CD4-positive, alpha-beta T cell treated with Interferon alpha-2 for 1 hour (primary cell): ENCODE measurements at regions not wholly inside any gene's neighbourhood (a gene's known extent, or its start where the extent isn't known, plus 50 kb on each side); places are given as distances from the start of the nearest gene placed in this dataset.
A peak's percentile ranks its signal among the peaks of the same experiment; 100 is the strongest.
"Not testable (repeated sequence)": the region's sequence is repeated elsewhere in the genome, so short reads cannot be mapped to it uniquely, and the experiment has no call there.

Experiments
- DNase-seq, 2 donors: peaks; one replicate each; pipeline ENCODE4 v3.0.0-alpha.2; 2020 to 2022

- DNase-seq, result not testable (repeated sequence)
These were observed 95.2 kb upstream of the USP25 start for GRCh38 chr21:15634541-15634940.

GRCh38 chr21:15638856-15639549 is 90.8 kb upstream of the USP25 start:
- no peak for DNase-seq

GRCh38 chr21:15640113-15640512 is 89.7 kb upstream of the USP25 start:
- DNase-seq, result not testable (repeated sequence)

GRCh38 chr21:15644489-15644888 is 85.3 kb upstream of the USP25 start:
- DNase-seq, result no peak

GRCh38 chr21:15645830-15646229 is 84.0 kb upstream of the USP25 start:
- DNase-seq, result no peak

- no peak for DNase-seq
These were observed 79.0 kb upstream of the USP25 start for GRCh38 chr21:15650735-15651134.

- no peak for DNase-seq
These were observed 78.6 kb upstream of the USP25 start for GRCh38 chr21:15651172-15651571.

GRCh38 chr21:15653710-15654109 is 76.1 kb upstream of the USP25 start:
- no peak for DNase-seq

GRCh38 chr21:15654171-15654570 is 75.6 kb upstream of the USP25 start:
- no peak for DNase-seq

GRCh38 chr21:15659753-15660422 is 69.9 kb upstream of the USP25 start:
- DNase-seq, result no peak

GRCh38 chr21:15660423-15660804 is 69.4 kb upstream of the USP25 start:
- DNase-seq, result no peak

- no peak for DNase-seq
These were observed 62.8 kb upstream of the USP25 start for GRCh38 chr21:15667010-15667409.

GRCh38 chr21:15667819-15668218 is 62.0 kb upstream of the USP25 start:
- no peak for DNase-seq

- no peak for DNase-seq
These were observed 60.5 kb upstream of the USP25 start for GRCh38 chr21:15669247-15669646.

GRCh38 chr21:15671188-15671587 is 58.6 kb upstream of the USP25 start:
- DNase-seq, result no peak

GRCh38 chr21:15672578-15672977 is 57.2 kb upstream of the USP25 start:
- not testable (repeated sequence) for DNase-seq

GRCh38 chr21:15676935-15677334 is 52.8 kb upstream of the USP25 start:
- no peak for DNase-seq

- DNase-seq, result peak in 1 of 2 donors; percentile 10
These were observed 50.2 kb upstream of the USP25 start for GRCh38 chr21:15679630-15680029.
